GM12874 (cell line): ENCODE measurements at regions not wholly inside any gene's neighbourhood (a gene's known extent, or its start where the extent isn't known, plus 50 kb on each side); places are given as distances from the start of the nearest gene placed in this dataset.

Source experiments
- TF ChIP-seq, protein P1 (sequence below): IDR thresholded peaks from 2 replicates; pipeline ENCODE4 v1.5.1; 2011; ENCODE audit warnings: low read depth, mild to moderate bottlenecking, control low read depth, low read length, moderate library complexity; ENCODE audit not compliant: insufficient read depth

DNA sequence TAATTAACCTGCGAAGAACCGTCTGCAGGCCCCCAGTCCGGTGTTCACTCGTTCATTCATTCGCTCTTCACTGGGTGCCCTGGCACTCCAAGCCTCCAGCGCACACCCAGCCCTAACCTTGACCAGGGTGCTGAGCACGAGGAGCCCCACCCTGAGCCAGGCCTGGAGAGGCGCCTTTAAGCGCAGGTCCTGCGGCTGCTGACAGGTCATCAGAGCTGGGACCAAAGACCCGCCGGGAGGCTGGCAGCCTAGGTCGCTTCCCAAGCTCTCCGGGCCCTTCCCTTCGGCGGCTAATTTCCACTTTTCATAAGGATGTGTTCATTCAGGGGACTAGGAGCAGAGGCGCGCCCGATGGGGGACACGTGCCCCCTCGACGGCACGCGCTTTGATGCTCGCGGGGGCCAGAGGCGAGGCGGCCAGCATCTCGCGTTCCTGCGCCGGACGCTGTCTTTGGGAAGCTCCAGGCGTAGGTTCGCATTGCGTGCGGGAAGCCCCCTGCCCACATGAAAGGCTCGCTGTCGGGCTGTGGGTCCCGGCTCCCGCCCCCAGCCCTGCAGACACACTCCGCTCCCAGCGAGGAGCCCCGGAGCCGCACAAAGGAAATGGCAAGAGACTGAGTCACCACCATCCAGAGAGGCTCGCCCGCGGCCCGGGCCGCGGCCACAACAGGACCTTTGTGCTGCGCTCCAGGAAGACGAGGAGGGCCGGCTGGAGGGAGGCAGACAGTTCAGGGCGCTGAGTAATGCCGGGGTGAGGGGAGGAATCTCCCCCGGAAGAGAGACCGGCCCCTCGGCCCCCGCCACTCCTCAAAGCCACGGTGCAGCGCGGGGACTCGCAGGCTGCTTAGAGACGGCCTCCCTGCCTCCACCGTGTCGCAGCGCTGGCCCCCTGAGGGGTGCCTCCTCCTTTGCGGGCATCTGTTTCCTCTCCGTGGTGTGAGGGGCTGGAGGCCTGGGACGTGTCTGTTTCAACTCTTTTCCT lies 266.4 kb upstream of the HES1 start:
- TF ChIP-seq, protein P1, sequence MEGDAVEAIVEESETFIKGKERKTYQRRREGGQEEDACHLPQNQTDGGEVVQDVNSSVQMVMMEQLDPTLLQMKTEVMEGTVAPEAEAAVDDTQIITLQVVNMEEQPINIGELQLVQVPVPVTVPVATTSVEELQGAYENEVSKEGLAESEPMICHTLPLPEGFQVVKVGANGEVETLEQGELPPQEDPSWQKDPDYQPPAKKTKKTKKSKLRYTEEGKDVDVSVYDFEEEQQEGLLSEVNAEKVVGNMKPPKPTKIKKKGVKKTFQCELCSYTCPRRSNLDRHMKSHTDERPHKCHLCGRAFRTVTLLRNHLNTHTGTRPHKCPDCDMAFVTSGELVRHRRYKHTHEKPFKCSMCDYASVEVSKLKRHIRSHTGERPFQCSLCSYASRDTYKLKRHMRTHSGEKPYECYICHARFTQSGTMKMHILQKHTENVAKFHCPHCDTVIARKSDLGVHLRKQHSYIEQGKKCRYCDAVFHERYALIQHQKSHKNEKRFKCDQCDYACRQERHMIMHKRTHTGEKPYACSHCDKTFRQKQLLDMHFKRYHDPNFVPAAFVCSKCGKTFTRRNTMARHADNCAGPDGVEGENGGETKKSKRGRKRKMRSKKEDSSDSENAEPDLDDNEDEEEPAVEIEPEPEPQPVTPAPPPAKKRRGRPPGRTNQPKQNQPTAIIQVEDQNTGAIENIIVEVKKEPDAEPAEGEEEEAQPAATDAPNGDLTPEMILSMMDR, result no peak

DNA sequence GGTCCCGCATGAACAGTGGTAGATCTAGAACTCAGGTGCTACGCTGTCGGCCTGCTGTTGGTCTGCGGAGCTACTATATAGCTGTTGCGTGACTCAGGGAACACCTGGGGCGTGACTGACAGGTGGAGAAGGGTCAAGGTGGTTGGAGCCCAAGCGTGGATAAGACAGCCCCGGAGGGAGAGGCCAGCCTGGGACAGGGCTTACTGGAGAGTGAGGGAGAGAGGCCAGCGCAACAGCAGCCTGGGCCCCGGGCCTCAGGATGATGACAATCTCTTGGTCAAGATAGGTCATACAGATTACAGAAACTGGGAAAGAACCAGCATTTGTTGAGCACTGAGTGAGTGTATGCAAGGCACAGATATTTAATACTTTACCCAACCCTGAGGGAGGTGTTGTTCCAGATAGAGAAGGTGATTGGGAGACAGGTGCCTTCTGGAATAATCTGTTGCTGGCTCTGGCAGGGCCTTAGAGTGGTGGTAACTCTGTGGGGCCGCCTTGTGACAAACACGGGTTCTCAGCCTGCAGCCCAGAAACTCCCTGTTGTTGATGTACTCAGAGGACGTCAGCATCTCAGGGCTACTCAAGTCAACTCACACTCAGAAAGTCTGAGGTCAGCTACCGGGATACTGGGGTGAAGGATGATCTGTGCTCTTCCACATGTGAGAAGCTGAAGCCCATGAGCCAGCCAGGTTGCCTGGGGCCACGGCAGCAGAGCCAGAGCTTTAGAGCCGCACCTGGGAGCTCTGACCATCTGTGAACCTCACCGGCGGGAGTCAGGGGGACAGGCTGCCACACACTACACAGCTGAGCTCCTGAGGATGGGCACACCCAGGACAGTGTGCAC lies 265.4 kb upstream of the HES1 start:
- TF ChIP-seq, protein P1, result no peak

DNA sequence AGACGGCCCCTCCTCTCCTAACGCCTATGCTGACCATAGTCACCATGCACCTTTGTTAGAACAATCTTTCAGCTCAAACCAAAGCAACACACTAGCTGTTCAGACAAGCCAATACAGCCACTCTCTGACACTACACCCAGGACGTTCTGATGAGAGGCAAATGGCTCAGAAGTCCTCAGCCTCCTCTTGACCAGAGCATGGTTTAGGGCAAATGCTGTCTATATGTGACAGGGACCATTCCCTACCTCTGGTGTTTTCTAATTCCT lies 264.8 kb upstream of the HES1 start:
- TF ChIP-seq, protein P1, result no peak

DNA sequence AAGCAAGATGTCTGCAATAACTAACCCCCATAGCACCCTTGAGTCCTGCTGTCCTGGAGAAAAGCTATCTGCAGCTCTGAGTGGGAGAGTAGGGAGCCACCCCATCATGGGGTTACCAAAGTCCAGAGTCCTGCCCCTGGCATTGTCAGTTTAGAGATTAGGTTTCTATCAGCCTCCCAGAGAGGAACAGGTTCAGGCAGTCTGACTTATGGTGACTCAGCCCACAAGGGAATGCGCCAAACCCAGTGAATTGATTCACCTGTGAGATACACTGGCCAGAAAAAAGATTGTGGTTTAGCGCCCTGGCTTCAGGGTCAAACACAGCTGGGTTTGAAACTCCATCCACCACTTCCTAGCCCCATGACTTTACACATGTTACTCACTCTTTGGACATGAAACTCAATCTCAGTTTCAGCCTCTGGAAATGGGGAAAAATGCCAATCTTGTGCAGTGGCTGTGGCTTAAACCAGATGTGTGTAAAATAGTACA lies 263.6 kb upstream of the HES1 start:
- TF ChIP-seq, protein P1, result no peak

DNA sequence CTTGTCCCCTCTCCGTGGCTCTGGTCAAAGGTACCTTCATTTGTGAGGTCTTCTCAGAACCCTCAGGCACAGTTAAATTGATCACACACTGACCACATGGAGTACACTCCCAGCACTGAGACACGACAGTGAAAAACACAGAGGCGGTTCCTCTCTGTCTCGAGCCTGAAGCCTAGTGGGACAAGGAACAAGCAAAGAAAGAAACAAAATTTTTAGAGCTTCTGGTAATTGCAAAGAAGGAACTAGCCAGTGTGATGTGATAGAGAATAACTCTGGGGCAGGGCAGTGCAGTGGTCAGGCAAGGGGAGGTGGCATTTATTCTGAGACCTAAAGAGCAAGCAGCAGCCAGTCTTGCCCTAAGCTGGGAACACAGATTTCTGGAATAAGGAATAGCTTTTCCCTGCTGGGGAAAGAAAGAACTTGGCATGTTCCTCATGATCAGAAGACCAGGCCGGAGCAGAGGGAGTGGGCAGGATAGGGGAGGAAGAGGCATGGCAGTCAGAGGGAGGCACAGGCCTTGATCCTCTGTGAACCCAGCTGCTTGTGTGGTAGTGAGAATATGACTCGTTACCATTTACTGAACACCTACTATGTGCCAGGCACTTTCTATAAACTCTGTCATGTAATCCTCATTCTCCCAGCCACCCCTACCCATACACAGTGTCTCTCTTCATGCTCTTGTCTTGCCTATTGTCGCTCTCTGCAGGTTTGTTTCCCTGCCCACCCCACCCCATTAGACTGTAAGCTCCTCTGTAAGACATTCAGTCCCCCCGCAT lies 262.3 kb upstream of the HES1 start:
- TF ChIP-seq, protein P1, result no peak

DNA sequence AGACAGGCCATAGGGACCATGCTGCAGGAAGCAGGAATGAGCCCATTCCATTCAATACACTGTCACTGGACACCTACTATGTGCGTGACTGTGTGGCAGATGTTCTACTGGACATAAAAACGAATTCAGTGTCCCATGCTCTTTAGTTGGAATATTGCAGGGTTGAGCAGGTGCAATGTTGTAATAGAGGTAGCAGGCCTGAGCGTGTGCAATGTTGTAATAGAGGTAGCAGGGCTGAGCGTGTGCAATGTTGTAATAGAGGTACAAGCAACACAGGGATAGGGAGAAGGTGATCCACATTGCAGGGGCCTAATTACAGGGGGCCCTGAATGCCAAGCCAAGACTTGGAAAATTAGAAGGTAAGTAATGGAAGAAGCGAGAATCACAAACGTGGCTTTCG lies 261.4 kb upstream of the HES1 start:
- TF ChIP-seq, protein P1, result no peak
